ENCODE measurements at regions not wholly inside any gene's neighbourhood (a gene's known extent, or its start where the extent isn't known, plus 50 kb on each side); places are given as distances from the start of the nearest gene placed in this dataset.

DNA sequence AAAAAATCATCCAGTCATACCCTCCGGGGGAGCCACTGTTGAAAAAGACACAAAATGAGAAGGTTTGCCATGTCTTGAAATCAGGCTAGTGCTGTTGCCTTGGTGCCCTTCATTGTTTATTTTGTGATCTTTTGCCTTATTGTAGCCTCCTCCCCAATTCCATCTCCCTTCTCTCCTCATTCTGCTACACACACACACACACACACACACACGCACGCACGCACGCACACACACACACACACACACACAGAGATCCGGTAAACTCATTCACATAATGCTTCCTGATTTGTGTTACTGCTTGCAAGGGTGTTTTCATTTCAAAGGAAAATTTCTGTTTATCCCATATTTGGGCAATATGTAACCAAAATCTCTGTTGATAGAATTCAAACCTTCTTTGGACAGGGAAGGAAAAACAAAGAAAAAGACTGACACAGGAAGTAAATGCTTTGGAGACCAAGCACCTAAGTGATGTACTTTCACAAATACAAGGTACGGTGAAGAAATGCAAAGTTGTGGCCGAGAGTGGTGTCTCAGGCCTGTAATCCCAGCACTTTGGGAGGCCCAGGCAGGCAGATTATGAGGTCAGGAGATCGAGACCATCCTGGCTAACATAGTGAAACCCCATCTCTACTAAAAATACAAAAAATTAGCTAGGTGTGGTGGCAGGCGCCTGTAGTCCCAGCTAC lies 141.1 kb upstream of the CDK13 start (continued):
- TF ChIP-seq, protein P1, sequence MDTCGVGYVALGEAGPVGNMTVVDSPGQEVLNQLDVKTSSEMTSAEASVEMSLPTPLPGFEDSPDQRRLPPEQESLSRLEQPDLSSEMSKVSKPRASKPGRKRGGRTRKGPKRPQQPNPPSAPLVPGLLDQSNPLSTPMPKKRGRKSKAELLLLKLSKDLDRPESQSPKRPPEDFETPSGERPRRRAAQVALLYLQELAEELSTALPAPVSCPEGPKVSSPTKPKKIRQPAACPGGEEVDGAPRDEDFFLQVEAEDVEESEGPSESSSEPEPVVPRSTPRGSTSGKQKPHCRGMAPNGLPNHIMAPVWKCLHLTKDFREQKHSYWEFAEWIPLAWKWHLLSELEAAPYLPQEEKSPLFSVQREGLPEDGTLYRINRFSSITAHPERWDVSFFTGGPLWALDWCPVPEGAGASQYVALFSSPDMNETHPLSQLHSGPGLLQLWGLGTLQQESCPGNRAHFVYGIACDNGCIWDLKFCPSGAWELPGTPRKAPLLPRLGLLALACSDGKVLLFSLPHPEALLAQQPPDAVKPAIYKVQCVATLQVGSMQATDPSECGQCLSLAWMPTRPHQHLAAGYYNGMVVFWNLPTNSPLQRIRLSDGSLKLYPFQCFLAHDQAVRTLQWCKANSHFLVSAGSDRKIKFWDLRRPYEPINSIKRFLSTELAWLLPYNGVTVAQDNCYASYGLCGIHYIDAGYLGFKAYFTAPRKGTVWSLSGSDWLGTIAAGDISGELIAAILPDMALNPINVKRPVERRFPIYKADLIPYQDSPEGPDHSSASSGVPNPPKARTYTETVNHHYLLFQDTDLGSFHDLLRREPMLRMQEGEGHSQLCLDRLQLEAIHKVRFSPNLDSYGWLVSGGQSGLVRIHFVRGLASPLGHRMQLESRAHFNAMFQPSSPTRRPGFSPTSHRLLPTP (IDR thresholded peaks at IDR 0.05; ENCODE audit: borderline replicate concordance, extremely low read depth, insufficient read length), result no peak
- TF ChIP-seq MEIS2 (IDR thresholded peaks at IDR 0.05; ENCODE audit: partially characterized antibody), result no peak
- TF ChIP-seq TRIM28 (IDR thresholded peaks at IDR 0.05), result no peak
- TF ChIP-seq KHSRP (IDR thresholded peaks at IDR 0.05), result no peak
- no peak for TF ChIP-seq EHMT2 (IDR thresholded peaks at IDR 0.05)
- TF ChIP-seq, protein P2, sequence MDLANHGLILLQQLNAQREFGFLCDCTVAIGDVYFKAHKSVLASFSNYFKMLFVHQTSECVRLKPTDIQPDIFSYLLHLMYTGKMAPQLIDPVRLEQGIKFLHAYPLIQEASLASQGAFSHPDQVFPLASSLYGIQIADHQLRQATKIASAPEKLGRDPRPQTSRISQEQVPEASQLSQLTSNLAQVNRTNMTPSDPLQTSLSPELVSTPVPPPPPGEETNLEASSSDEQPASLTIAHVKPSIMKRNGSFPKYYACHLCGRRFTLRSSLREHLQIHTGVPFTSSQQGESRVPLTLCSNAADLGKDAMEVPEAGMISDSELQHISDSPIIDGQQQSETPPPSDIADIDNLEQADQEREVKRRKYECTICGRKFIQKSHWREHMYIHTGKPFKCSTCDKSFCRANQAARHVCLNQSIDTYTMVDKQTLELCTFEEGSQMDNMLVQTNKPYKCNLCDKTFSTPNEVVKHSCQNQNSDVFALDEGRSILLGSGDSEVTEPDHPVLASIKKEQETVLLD (IDR thresholded peaks at IDR 0.05), result no peak
- TF ChIP-seq YBX1 (IDR thresholded peaks at IDR 0.05), result no peak

All from K562 (cell line).